Left ventricle myocardium inferior (tissue), 1 donor: ENCODE measurements at regions not wholly inside any gene's neighbourhood (a gene's known extent, or its start where the extent isn't known, plus 50 kb on each side); places are given as distances from the start of the nearest gene placed in this dataset.

Experiments
- DNase-seq: peaks from one replicate; pipeline ENCODE4 v3.0.0-alpha.2; 2020
- H3K27ac ChIP-seq: fragments of 200-600 bp; replicated peaks from 2 replicates; pipeline ENCODE4 v1.8.0; 2021
- H3K27me3 ChIP-seq: fragments of 200-600 bp; 2 replicates; pipeline ENCODE4 v1.8.0; 2021; ENCODE audit warnings: low read depth
- H3K36me3 ChIP-seq: fragments of 200-600 bp; 2 replicates; pipeline ENCODE4 v1.8.0; 2021
- H3K4me1 ChIP-seq: fragments of 200-600 bp; 2 replicates; pipeline ENCODE4 v1.8.0; 2021
- H3K4me3 ChIP-seq: fragments of 200-600 bp; 2 replicates; pipeline ENCODE4 v1.8.0; 2021; ENCODE audit warnings: mild to moderate bottlenecking, moderate library complexity
- H3K9me3 ChIP-seq: fragments of 200-600 bp; replicated peaks from 2 replicates; pipeline ENCODE4 v1.8.0; 2021
- intact Hi-C: fragments of 100-400 bp; cut with micrococcal nuclease; formaldehyde crosslinking; loops from one replicate; pipeline ENCODE4 v1.11.0; 2022
- TF ChIP-seq, protein P1 (sequence below): fragments of 200-600 bp; IDR thresholded peaks from 2 replicates; pipeline ENCODE4 v1.8.0; 2021; ENCODE audit warnings: antibody characterized with exemption, mild to moderate bottlenecking, borderline replicate concordance
- donor health status: DM: no; HTN: yes; CAD: no; lungs with severe emphysema.

DNA sequence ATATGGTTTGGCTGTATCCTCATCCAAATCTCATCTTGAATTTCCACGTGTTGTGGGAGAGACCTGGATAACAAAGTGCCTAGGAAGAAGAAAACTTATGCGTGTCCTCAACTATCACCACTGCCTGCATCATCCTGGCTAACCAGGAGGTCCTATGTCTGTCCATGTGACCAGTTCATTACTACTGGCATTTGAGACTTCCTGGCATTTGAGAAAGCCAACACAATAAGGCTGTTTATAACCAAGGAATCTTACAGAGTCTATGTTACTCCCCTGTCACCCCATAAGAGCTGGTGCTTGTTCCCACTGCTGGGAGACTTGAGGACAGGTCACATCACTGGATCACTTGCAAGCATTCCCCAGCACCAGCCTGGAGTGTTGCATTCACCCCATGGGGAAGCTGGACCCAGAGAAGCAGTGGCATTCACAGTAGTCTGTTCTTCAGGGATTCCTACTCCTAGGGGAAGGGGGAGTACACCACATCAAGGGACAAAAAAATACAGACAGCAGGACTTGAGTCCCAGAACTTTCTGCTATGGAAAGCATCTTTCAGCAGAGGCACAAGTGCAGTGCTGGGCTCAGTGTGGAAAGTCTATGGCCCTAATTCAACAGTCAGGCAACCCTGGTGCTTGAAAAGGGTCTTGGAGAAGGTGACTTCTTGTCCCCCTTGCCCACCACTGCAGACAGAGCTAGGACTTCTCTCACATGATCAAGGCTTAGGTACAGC, 717.1 kb downstream of the SEMA5A start:
- peaks cover 9% of the 10 kb centered on the region for H3K9me3 ChIP-seq
- TF ChIP-seq, protein P1, sequence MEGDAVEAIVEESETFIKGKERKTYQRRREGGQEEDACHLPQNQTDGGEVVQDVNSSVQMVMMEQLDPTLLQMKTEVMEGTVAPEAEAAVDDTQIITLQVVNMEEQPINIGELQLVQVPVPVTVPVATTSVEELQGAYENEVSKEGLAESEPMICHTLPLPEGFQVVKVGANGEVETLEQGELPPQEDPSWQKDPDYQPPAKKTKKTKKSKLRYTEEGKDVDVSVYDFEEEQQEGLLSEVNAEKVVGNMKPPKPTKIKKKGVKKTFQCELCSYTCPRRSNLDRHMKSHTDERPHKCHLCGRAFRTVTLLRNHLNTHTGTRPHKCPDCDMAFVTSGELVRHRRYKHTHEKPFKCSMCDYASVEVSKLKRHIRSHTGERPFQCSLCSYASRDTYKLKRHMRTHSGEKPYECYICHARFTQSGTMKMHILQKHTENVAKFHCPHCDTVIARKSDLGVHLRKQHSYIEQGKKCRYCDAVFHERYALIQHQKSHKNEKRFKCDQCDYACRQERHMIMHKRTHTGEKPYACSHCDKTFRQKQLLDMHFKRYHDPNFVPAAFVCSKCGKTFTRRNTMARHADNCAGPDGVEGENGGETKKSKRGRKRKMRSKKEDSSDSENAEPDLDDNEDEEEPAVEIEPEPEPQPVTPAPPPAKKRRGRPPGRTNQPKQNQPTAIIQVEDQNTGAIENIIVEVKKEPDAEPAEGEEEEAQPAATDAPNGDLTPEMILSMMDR, result no peak
- DNase-seq, result no peak
- H3K36me3 ChIP-seq, result no peaks in the 10 kb centered on the region
- no peaks in the 10 kb centered on the region for H3K4me1 ChIP-seq
- H3K27me3 ChIP-seq, result no peaks in the 10 kb centered on the region
- intact Hi-C loops, result no loop called here
- H3K27ac ChIP-seq, result no peak overlapping the region
- no peak overlapping the region for H3K4me3 ChIP-seq

DNA sequence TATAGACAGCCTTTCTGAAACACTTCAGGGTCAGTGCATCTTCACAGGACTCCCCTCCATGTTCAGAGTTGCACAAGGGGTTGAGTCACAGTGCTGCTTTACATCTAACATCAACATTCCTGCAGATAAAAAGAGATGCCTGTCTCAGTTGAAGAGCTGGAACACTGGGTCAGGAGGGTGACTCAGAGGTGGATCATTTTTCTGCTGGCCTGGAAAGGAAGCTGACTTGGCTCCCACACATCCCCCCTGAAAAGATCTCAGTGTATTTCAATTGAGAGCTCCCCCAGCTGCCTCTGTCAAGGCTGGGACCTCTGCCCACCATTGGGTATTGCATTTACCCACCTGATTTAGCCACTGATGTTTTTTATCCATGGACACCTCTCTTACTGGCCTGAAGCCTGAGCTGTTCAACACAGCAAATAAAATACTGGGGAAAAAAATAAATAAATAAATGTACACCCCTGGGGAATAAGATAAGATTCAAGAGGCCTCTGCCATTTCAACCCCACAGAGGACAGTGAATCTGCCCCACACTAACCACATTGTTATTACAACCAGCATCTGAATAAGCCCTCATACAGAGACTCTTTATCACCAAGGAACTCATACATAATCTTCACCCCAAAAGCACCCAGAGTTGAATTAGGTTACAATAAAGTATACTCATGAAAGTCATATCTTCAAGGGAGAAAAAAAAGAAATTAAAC, 716.4 kb downstream of the SEMA5A start:
- intact Hi-C loops, result no loop called here
- Histone ChIP-seq H3K4me3 (no peak overlapping the region), H3K27me3 (no peaks in the 10 kb centered on the region), H3K9me3 (peaks cover 9% of the 10 kb centered on the region), H3K27ac (no peak overlapping the region), H3K36me3 (no peaks in the 10 kb centered on the region), H3K4me1 (no peaks in the 10 kb centered on the region)
- DNase-seq, result no peak
- TF ChIP-seq, protein P1, result no peak

DNA sequence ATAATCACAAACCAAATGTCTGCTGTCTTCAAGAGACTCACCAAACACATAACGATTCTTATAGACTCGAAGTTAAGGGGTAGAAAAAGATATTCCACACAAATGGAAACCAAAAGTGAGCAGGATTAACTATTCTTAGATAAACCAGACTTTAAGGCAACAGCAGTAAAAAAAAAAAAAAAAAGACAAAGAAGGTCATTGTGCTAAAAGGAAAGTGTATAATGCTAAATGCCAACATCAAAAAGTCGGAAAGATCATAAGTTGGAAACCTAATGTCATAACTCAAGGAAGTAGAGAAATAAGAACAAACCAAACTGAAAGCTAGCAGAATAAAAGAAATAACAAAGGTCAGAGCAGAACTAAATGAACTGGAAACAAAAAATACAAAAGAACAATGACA, 714.6 kb downstream of the SEMA5A start:
- H3K27me3 ChIP-seq, result no peaks in the 10 kb centered on the region
- H3K4me1 ChIP-seq, result no peaks in the 10 kb centered on the region
- H3K36me3 ChIP-seq, result no peaks in the 10 kb centered on the region
- intact Hi-C loops, result no loop called here
- H3K9me3 ChIP-seq, result peaks cover 9% of the 10 kb centered on the region
- no peak for DNase-seq
- H3K27ac ChIP-seq, result no peak overlapping the region
- no peak overlapping the region for H3K4me3 ChIP-seq
- TF ChIP-seq, protein P1, result no peak

DNA sequence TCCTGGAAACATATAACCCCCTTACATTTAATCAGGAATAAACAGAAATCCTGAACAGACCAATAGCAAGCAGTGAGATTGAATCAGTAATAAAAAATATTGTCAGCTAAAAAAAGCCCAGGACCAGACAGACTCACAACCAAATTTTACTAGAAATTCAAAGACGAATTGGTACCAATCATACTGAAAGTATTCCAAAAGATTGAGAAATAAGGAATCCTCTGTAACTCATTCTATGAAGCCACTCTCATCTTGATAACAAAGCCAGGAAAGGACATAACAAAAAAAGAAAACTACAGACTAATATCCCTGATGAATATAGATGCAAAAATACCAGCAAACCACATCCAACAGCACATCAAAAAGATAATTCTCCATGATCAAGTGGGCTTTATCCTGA, 714.0 kb downstream of the SEMA5A start:
- no peak overlapping the region for H3K4me3 ChIP-seq
- intact Hi-C loops, result no loop called here
- no peaks in the 10 kb centered on the region for H3K36me3 ChIP-seq
- DNase-seq, result no peak
- peaks cover 9% of the 10 kb centered on the region for H3K9me3 ChIP-seq
- H3K4me1 ChIP-seq, result no peaks in the 10 kb centered on the region
- H3K27ac ChIP-seq, result no peak overlapping the region
- H3K27me3 ChIP-seq, result no peaks in the 10 kb centered on the region
- TF ChIP-seq, protein P1, result no peak

DNA sequence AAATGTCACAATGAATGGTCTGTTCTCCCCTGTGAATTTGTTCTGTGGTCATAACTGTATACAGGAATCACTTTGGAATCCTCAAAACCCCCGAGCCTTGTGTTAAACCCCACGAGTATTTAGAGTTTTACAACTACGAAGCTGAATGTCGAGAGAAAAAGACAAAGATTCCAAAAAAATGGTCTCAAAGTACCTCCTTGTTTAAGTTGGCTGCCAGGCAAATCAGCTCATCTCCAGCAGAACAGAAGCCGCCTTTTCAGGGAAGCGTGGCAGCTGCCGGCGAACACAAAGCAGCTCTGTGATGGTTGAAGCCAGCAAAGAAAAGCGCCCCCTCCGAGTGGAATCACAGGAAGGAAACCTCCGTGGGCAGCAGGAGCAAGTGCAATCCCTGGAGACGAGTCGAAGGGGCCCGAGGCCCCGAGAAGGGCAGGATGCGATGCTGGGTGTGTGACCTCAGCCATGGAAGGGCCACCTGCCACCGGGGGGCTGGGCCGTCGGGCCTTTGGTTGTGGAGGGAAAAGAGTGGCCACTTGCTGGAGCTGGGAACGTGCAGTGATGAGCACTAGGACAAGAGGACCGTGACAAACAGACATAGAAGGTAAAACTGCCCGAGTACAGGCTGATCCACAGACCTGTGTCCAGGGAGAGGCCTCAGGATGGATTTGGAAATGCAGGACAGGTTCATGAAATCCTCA, 706.4 kb downstream of the SEMA5A start:
- H3K9me3 ChIP-seq, result peaks cover 14% of the 10 kb centered on the region
- no peak overlapping the region for H3K27ac ChIP-seq
- TF ChIP-seq, protein P1, result no peak
- no peak for DNase-seq
- no peaks in the 10 kb centered on the region for H3K27me3 ChIP-seq
- H3K36me3 ChIP-seq, result no peaks in the 10 kb centered on the region
- H3K4me1 ChIP-seq, result no peaks in the 10 kb centered on the region
- no peak overlapping the region for H3K4me3 ChIP-seq
- intact Hi-C loops, result no loop called here
